HG03064 (cell line): ENCODE measurements at regions not wholly inside any gene's neighbourhood (a gene's known extent, or its start where the extent isn't known, plus 50 kb on each side); places are given as distances from the start of the nearest gene placed in this dataset.

ENCODE experiments used
- ATAC-seq: cut with Tn5 transposase; IDR thresholded peaks from one replicate; pipeline ENCODE4 v1.9.1; 2021; ENCODE audit warnings: low read depth; ENCODE audit not compliant: unreplicated experiment

DNA sequence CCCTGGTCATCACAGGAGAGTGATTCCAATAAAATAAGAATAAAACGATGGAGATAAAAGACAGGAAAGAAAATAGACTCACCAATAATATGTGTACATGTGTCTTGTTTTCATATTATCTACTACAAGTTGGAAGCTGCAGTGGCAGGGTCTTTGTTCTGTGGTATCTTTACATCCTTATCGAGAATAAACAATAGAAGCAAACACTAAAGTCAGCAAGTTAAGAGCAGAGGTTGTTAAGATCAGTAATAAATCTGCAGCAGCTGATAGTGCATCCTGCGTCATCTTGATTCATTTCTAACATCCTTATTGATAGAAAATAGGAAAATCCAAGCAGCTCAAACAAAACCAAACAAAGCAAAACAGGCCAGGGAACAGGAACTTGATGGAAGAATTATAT, 107.4 kb downstream of the RPS29 start:
- ATAC-seq: no peak

DNA sequence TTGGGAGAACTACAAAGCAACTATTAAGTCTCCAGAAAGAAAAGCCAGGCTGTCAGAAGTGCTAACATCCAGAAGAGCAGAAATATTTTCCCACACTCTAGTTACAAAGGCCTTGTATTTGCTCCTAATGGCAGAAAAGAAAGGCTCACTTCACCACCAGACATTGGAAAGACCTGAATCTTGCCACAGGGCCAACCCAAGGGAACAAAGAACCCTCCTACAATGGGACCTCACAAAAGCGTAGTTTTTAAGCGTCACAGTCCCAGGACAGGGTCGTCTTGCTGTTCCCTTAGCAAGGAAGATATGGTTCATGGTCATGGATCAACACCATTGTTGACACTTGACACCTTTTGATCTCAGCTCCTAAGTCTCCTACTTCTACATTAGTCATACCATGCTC, 119.1 kb downstream of the RPS29 start:
- ATAC-seq: no peak

- no peak for ATAC-seq
These were observed 121.3 kb downstream of the RPS29 start for GRCh38 chr14:49464885-49465284.

DNA sequence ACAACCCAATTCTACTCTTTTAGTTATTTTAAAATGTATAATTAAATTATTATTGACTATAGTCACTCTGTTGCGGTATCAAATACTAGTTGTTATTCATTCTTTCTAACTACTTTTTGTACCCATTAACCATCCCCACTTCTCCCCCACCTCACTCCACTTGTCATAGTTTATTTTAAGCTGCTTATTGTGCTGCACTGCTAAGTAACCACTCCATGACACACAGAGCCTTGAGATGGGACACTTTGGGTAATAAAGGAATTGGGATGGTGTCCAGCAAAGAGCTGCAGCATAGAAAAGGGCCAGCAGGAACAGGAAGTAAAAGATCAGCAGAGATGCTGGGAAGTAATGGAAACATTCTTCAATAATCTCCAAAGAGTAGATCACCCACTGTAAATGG, 123.0 kb downstream of the RPS29 start:
- no peak for ATAC-seq

- ATAC-seq: peak; percentile 94
These were observed 124.4 kb downstream of the RPS29 start for GRCh38 chr14:49461529-49462401.

- no peak for ATAC-seq
These were observed 125.5 kb downstream of the RPS29 start for GRCh38 chr14:49460662-49461061.

DNA sequence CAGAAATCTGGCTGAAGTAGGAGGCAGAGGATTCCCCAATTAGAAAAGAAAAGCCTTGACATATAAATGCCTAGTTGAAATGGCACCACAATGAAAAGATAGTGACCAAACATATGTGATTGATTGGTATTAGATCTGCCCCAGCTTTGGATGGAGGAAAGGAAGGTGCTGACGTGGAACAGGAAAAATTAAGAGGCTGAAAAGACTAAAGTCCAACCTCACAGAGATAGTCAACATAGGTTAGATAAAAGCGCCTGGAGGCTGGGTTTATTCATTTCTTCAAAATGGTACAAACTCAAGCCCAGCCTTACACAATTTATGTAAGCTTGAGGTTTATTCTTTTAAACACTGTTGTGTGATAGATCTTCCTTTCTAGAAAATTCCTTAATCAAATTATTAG, 129.6 kb downstream of the RPS29 start:
- no peak for ATAC-seq

GRCh38 chr14:49451938-49452337, 134.2 kb downstream of the RPS29 start:
- no peak for ATAC-seq

DNA sequence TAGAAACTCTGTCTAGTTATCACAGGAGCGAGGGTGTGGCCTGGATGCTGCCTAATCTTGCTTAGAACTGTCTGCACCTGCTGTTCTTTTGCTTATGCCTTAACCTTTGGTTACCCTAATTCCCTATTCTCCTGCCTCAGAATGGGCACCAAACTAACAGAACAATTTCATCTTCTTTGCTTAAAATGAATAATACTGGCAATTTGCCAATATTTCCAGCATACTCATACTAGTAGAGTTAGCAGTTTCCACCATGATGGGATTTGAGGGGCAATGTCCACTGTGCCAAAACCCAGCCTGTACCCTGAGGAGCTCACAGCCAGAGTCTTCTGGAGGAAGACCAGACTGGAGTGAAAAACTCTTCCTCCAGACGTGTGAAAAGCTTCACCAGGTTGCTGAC, 136.4 kb downstream of the RPS29 start:
- ATAC-seq: no peak

DNA sequence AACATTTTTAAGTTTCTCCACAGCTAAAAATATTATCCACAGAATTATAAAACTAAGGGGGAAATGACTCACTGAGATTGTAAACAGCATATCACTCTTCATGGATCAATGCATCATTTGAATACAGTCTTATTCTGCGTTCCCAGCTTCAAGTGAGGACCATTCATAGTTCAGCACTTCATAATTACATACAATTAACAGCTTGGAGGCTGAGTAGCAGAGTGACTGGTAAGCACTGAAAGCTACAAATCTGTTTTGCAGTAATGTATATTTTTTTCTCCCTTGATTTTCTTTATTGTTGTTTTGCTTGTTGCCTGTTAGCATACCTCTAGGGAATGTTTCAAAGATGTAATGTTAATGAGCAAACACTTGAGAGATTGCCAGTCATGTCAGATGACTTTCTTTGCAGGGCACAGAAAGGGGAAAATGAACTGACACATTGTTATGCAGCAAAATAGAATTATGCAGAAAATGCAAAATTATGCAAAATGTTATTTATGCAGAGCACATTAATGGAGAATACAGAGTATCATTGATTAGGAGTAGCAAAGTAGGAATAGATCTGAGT, 138.6 kb downstream of the RPS29 start:
- ATAC-seq: no peak

DNA sequence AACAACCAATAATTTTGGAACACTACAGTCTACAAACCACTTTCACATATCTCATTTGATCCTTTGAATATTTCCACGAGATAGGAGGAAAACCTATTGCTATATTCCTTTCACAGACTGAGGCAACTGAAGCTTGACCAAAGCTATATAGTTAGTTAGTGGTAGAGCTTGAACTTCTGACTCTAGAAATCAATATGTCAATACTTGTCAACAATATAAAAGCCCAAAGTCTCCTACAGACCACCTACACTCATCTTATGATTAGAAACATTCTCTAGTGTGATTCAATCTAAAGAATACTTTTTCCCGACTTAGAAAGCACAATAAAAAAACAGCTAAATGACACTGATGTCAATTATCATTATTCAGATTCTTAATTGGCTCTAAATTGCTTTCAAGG, 139.4 kb downstream of the RPS29 start:
- no peak for ATAC-seq

GRCh38 chr14:49438256-49438770, 147.9 kb downstream of the RPS29 start:
- no peak for ATAC-seq

GRCh38 chr14:49428076-49428475, 158.1 kb downstream of the RPS29 start:
- ATAC-seq: no peak

- ATAC-seq: no peak
These were observed 159.1 kb downstream of the RPS29 start for GRCh38 chr14:49427117-49427516.

DNA sequence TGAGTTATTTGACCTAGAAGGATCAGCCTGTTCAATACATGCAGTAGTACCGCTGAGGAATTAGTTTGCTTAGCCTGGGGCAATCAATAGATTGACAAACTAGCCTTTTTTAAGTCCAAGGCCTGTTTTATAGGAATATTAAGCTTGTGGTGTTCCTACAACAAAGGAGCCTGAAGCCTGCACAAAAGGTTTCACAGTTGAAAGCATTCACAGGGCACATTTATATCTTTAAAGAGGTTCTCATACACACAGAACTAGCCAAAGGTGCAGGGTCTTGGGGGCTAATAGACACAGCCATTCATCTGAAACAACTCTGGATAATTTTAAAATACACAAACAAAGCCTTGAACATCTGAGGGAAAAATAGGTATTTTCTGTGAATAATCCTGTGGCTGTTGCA, 160.3 kb downstream of the RPS29 start:
- no peak for ATAC-seq

- no peak for ATAC-seq
These were observed 161.5 kb downstream of the RPS29 start for GRCh38 chr14:49424436-49425331.

DNA sequence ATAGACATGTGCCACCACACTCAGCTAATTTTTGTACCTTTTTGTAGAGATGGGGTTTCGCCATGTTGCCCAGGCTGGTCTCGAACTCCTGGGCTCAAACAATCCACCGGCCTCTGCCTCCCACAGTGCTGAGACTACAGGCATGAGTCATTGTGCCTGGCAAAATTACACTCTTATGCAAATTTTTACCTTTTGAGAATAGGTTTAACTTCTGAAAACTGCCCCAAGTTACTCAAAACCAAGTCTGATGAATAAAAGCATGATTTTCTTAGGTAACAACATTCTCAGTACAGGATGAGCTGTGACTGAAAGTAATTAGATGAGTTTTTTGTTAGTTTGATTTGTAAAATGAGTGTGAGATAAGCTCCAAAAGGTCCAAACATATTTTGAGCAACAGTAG, 166.0 kb downstream of the RPS29 start:
- no peak for ATAC-seq

GRCh38 chr14:49418789-49419188, 167.4 kb downstream of the RPS29 start:
- no peak for ATAC-seq

DNA sequence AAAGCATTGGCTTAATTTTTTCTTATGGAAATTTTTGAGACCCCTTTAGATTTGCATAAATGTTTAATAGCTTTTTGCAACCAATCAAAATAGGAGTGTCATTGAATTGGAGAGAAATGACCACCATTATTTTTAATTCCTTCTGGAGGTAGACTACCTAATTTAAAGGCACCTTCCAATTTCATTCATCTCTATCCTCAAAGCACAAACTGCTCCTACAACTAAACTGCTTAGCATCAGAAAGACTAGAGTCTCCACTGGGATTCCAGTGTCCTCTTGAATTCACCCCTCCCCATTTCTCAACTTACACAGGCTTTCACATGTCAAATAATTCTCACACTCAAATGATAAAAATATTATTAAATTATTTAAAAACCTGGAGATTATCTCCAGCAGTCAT, 168.4 kb downstream of the RPS29 start:
- ATAC-seq: no peak

GRCh38 chr14:49408187-49408933, 177.8 kb downstream of the RPS29 start:
- no peak for ATAC-seq
